ENCODE measurements at regions not wholly inside any gene's neighbourhood (a gene's known extent, or its start where the extent isn't known, plus 50 kb on each side); places are given as distances from the start of the nearest gene placed in this dataset.

DNA sequence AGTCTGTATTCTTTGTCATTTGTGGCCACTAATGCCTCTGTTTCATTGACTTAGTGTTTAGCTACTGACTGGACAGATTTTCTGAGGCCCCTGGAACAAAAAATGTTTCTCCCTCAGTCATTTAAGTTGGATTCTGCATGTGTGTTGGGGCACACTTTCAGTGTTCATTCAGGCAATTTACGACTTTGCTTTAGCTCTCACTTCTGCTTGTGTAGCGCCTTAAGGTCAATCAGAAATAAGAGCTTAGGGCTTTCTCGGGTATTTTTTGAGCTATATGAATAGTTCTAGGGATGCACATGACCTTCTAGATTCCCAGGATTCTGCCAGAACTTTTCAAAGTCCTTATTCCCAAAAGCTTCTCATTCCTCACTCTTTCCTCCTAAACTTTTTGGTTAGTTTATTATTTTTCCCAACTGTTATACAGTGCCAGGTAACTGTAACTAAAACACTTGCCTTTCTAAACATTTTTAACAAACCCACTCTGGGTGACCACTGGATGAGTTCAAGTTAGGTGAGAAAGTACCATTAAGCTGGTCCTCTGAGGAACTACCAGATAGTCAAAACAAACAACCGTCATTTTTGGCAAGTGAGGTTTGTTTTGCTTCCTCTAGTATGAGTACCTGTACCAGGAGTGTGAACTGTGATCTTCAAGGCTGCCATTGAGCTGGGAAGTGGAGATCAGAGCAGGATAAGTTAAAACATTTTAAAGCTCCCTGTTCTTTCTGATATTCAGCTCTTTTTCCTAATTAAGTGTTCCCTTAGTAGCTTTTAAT is 571.3 kb upstream of the TLE4 start:
- no peak for TF ChIP-seq POLR2A (IDR thresholded peaks at IDR 0.05)
- TF ChIP-seq, protein P1, sequence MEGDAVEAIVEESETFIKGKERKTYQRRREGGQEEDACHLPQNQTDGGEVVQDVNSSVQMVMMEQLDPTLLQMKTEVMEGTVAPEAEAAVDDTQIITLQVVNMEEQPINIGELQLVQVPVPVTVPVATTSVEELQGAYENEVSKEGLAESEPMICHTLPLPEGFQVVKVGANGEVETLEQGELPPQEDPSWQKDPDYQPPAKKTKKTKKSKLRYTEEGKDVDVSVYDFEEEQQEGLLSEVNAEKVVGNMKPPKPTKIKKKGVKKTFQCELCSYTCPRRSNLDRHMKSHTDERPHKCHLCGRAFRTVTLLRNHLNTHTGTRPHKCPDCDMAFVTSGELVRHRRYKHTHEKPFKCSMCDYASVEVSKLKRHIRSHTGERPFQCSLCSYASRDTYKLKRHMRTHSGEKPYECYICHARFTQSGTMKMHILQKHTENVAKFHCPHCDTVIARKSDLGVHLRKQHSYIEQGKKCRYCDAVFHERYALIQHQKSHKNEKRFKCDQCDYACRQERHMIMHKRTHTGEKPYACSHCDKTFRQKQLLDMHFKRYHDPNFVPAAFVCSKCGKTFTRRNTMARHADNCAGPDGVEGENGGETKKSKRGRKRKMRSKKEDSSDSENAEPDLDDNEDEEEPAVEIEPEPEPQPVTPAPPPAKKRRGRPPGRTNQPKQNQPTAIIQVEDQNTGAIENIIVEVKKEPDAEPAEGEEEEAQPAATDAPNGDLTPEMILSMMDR (IDR thresholded peaks at IDR 0.05), result no peak

Data from stomach (tissue), 4 donors.